GM23248 (cell line): ENCODE measurements at regions not wholly inside any gene's neighbourhood (a gene's known extent, or its start where the extent isn't known, plus 50 kb on each side); places are given as distances from the start of the nearest gene placed in this dataset.

Source experiments
- EZH2 ChIP-seq: fragments of 200-600 bp; sonication (generic); IDR thresholded peaks from 2 replicates; pipeline ENCODE4 v1.6.1; 2018; ENCODE audit warnings: antibody characterized with exemption, mild to moderate bottlenecking; ENCODE audit not compliant: insufficient read depth, poor library complexity, severe bottlenecking
- EZH2phosphoT487 ChIP-seq: fragments of 200-600 bp; sonication (generic); IDR thresholded peaks from 2 replicates; pipeline ENCODE4 v1.6.1; 2018; ENCODE audit warnings: antibody characterized with exemption, moderate library complexity, mild to moderate bottlenecking, low read depth; ENCODE audit not compliant: insufficient read depth

DNA sequence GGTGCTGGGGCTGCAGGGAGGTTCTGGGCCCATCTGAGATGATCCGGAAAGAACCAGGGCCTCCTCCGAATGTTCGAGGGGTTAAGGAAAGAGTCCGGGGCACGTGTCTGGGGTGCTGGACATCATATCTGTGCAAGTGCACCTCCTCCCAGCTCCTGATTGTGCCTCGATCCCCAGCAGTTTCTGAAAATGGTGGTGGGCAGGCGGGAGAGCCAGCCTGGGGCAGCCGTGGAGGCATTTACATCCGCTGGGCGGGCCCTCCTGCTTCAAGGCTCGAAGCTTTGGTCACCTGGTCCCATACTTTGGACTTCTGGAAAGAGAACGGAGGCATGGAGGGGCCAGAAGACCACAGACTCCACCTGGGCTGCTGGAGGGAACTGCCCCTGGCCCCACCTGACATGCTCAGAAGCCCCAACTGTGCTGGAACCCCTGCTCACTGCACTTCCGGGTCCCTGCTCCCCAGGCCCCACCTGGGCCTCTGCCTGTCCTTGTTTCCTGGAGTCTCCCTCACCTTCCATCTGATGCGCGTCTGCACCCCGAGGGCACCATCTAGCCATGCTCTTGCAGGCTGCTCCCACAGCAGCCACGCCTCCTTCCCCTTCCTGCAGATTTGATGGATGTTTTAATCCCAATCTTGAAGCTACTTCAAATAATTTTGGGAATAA lies 119.2 kb upstream of the HDAC4 start:
- TF ChIP-seq EZH2 (no peak), EZH2phosphoT487 (no peak)
